Sigmoid colon (tissue), 6 donors: ENCODE measurements at regions not wholly inside any gene's neighbourhood (a gene's known extent, or its start where the extent isn't known, plus 50 kb on each side); places are given as distances from the start of the nearest gene placed in this dataset.

Experiments used
- DNase-seq: peaks from one replicate; pipeline ENCODE4 v3.0.0-alpha.2; 2019
- H3K27ac ChIP-seq, 4 donors: fragments of 200-600 bp; sonication (generic); one replicate each; pipeline ENCODE4 v1.5.1; 2016 to 2019; ENCODE audit warnings: mild to moderate bottlenecking in 1 of 4
- H3K27me3 ChIP-seq, 3 donors: fragments of 200-600 bp; sonication (generic); one replicate each; pipeline ENCODE4 v1.5.1; 2019; ENCODE audit warnings: mild to moderate bottlenecking in 1 of 3
- H3K36me3 ChIP-seq, 4 donors: fragments of 200-600 bp; sonication (generic); one replicate each; pipeline ENCODE4 v1.5.1; 2016 to 2019
- H3K4me1 ChIP-seq, 4 donors: fragments of 200-600 bp; sonication (generic); one replicate each; pipeline ENCODE4 v1.5.1; 2017 to 2019
- H3K4me3 ChIP-seq, 4 donors: fragments of 200-600 bp; sonication (generic); one replicate each; pipeline ENCODE4 v1.5.1; 2017 to 2019; ENCODE audit warnings: mild to moderate bottlenecking in 2 of 4, moderate library complexity in 1 of 4
- H3K9me3 ChIP-seq, 4 donors: fragments of 200-600 bp in 3 of 4; sonication (generic) in 3 of 4; one replicate each; pipeline versions ENCODE4 v1.5.1 to v1.6.1; 2013 to 2019
- EP300 ChIP-seq, 4 donors: sonication (generic); formaldehyde crosslinking; IDR thresholded peaks; one replicate each; pipeline ENCODE4 v1.6.1; 2017; ENCODE audit warnings: antibody characterized with exemption in 4 of 4
- POLR2A ChIP-seq, 2 donors: fragments of 450-650 bp; IDR thresholded peaks; one replicate each; pipeline ENCODE4 v1.6.1; 2016; ENCODE audit warnings: antibody characterized with exemption in 2 of 2, mild to moderate bottlenecking in 2 of 2, moderate library complexity in 2 of 2
- POLR2AphosphoS5 ChIP-seq, 4 donors: sonication (generic); formaldehyde crosslinking; IDR thresholded peaks; one replicate each; pipeline ENCODE4 v1.6.1; 2017; ENCODE audit warnings: antibody characterized with exemption in 4 of 4
- WGBS, 2 donors: extraction: QIAGEN DNeasy Blood & Tissue Kit; methylation state at CpG; one replicate each; pipeline ENCODE4 v1.1.7; 2013; 5-methylcytosine and 5-hydroxymethylcytosine counted together
- intact Hi-C: fragments of 100-400 bp; cut with DNase I; formaldehyde crosslinking; loops from one replicate; pipeline ENCODE4 v1.15.1; 2023
- TF ChIP-seq, protein P1 (sequence below), 4 experiments: fragments of 450-650 bp in 3 of 4; fragments of 200-600 bp in 1 of 4; IDR thresholded peaks; one replicate each; pipeline ENCODE4 v1.5.1; 2016 to 2019; ENCODE audit warnings: antibody characterized with exemption in 4 of 4, mild to moderate bottlenecking in 3 of 4, moderate library complexity in 2 of 4
- donor health status: healthy with polysubstance abuse.
- donor health status: healthy.

DNA sequence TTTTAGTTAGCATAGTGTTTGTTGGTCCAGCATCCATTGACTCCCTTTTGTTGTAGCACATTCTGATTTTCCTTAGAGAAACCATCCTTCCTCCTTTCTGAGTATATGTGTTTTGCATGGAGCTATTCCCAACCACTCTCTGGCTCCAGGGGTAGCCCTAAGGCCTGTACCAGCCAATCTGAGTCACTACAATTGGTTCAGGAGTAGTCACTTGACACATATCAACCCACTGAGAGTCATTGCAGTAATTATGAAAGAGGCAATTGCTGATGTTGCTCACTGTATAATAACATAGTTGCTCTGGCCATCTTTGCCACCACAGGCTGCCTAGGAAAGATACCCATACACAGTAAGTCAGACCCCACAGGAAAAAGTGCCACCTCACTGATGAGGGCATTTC lies 71.2 kb upstream of the GRID2 start:
- H3K27ac ChIP-seq = no peak overlapping the region
- intact Hi-C loops = no loop called here
- no peaks in the 10 kb centered on the region for H3K9me3 ChIP-seq
- H3K27me3 ChIP-seq = no peaks in the 10 kb centered on the region
- H3K36me3 ChIP-seq = no peaks in the 10 kb centered on the region
- no peaks in the 10 kb centered on the region for H3K4me1 ChIP-seq
- no peak overlapping the region for H3K4me3 ChIP-seq
- no peak for DNase-seq
- TF ChIP-seq POLR2AphosphoS5 (IDR thresholded peaks at IDR 0.05) (no peak), EP300 (IDR thresholded peaks at IDR 0.05) (no peak), POLR2A (IDR thresholded peaks at IDR 0.05) (no peak)
- TF ChIP-seq, protein P1, sequence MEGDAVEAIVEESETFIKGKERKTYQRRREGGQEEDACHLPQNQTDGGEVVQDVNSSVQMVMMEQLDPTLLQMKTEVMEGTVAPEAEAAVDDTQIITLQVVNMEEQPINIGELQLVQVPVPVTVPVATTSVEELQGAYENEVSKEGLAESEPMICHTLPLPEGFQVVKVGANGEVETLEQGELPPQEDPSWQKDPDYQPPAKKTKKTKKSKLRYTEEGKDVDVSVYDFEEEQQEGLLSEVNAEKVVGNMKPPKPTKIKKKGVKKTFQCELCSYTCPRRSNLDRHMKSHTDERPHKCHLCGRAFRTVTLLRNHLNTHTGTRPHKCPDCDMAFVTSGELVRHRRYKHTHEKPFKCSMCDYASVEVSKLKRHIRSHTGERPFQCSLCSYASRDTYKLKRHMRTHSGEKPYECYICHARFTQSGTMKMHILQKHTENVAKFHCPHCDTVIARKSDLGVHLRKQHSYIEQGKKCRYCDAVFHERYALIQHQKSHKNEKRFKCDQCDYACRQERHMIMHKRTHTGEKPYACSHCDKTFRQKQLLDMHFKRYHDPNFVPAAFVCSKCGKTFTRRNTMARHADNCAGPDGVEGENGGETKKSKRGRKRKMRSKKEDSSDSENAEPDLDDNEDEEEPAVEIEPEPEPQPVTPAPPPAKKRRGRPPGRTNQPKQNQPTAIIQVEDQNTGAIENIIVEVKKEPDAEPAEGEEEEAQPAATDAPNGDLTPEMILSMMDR (IDR thresholded peaks at IDR 0.05) = no peak

DNA sequence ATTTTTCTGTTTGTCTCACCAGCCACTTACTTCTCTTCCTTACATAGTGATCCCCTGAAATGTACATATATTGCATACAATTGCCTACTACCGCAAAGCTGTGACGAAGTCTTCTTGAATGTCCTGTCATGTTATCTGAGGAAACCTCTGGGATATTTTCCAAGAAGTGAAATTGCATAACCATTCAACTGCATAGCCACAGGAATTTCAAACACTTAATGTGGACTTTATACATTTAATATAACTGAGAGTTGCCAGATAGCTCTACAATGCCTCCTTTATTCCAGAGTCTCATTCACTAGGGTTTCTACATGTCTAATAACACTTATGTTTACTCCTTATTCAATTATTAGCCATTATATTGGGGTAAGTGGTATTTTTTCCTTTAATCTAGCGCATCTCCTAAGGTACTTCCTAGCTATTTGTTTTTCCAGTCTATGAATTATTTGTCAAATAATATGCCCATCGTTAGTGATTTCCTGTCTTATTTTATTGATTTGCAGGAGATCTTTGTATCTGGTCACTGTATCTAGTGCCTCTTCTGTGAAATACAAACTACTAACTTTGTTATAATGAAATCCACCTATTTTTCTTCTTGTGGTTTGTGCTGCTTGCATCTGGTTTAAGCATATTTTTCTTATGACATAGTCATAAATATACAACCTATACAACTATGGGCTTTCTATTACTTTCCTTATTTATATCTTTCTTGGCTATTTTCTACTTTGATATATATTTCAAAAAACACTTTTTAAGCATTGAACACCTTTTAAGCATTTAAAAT lies 69.2 kb upstream of the GRID2 start:
- DNase-seq = no peak
- intact Hi-C loops = no loop called here
- TF ChIP-seq POLR2AphosphoS5 (IDR thresholded peaks at IDR 0.05) (no peak), EP300 (IDR thresholded peaks at IDR 0.05) (no peak), POLR2A (IDR thresholded peaks at IDR 0.05) (no peak)
- TF ChIP-seq, protein P1 (IDR thresholded peaks at IDR 0.05) = no peak
- Histone ChIP-seq H3K36me3 (no peaks in the 10 kb centered on the region), H3K4me3 (no peak overlapping the region), H3K27ac (no peak overlapping the region), H3K9me3 (no peaks in the 10 kb centered on the region), H3K27me3 (no peaks in the 10 kb centered on the region), H3K4me1 (no peaks in the 10 kb centered on the region)
- WGBS, 2 donors = 11 to 65% methylated on average over 4 of the region's 4 CpGs

DNA sequence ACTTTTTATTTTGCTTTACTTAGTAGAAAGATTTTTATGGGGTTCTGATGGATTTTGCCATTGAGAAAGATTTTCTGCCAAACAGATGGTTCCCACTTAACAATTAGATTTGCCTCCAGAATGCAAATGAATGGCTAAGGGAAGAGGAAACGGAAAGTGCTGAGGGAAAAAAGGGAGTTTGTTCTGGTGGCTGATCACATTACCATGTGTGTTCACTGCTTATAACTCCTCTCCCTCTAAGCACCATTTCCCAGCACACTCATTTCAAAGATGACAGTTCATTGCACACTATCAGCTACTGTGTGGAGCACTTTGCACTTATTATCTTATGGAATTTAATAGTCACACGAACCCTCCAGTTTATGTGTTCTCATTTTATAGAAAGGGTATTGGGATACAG lies 68.0 kb upstream of the GRID2 start:
- no peak overlapping the region for H3K27ac ChIP-seq
- DNase-seq = no peak
- no peaks in the 10 kb centered on the region for H3K27me3 ChIP-seq
- intact Hi-C loops = no loop called here
- H3K4me3 ChIP-seq = no peak overlapping the region
- H3K4me1 ChIP-seq = no peaks in the 10 kb centered on the region
- H3K9me3 ChIP-seq = peaks cover 0 to 3% (median 0%) of the 10 kb centered on the region in 4 donors
- WGBS, 2 donors = 45 to 57% methylated on average over 2 of the region's 2 CpGs
- TF ChIP-seq, protein P1 (IDR thresholded peaks at IDR 0.05) = no peak
- no peak for TF ChIP-seq POLR2A (IDR thresholded peaks at IDR 0.05)
- TF ChIP-seq POLR2AphosphoS5 (IDR thresholded peaks at IDR 0.05) = no peak
- no peak for TF ChIP-seq EP300 (IDR thresholded peaks at IDR 0.05)
- H3K36me3 ChIP-seq = no peaks in the 10 kb centered on the region

DNA sequence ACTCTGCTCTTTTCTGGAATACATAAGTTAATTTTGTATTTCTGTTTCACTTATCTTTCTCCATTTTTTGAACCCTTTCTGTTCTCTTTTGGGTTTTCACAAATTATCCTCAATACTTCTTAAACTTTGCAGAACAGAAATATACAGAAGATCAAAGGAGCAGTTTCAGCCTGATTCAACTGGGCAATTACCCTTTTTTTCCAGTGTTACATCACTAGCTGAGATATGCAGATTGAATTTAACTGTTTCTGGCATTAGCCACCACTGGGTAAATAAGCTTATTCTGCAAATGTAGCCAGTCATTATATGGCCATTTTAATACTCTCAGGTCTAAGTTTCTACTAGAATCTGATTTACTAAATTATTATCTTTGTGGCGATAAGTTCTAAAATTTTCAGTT lies 66.9 kb upstream of the GRID2 start:
- intact Hi-C loops = no loop called here
- Histone ChIP-seq H3K9me3 (peaks cover 0 to 3% (median 0%) of the 10 kb centered on the region in 4 donors), H3K4me3 (no peak overlapping the region), H3K27ac (no peak overlapping the region), H3K27me3 (no peaks in the 10 kb centered on the region), H3K4me1 (no peaks in the 10 kb centered on the region), H3K36me3 (no peaks in the 10 kb centered on the region)
- no peak for DNase-seq
- TF ChIP-seq EP300 (IDR thresholded peaks at IDR 0.05) (no peak), POLR2AphosphoS5 (IDR thresholded peaks at IDR 0.05) (no peak), POLR2A (IDR thresholded peaks at IDR 0.05) (no peak)
- TF ChIP-seq, protein P1 (IDR thresholded peaks at IDR 0.05) = no peak
- WGBS, 2 donors = 93 to 100% methylated on average over 1 of the region's 1 CpG

DNA sequence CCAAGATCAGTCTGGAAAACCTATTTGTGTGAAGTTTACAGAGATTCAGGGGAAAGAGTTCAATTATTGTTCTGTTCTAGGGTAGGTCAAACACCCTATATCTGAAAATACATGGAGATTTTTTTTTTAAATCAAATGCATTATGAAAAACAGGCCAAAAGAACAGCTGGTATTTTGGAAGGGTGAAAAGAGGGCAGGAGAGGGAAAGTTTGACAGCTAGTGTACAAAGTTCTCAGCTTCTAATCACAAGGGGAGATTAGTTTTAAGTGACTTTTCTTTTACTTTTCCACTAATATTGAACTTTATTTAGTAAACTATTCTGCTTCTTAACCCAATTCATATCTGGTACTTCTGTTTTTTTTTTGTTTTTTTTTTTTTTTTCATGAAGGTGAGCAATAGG lies 66.2 kb upstream of the GRID2 start:
- peaks cover 0 to 3% (median 0%) of the 10 kb centered on the region in 4 donors for H3K9me3 ChIP-seq
- H3K36me3 ChIP-seq = no peaks in the 10 kb centered on the region
- no peaks in the 10 kb centered on the region for H3K4me1 ChIP-seq
- intact Hi-C loops = no loop called here
- no peaks in the 10 kb centered on the region for H3K27me3 ChIP-seq
- TF ChIP-seq EP300 (IDR thresholded peaks at IDR 0.05) = no peak
- TF ChIP-seq, protein P1 (IDR thresholded peaks at IDR 0.05) = no peak
- no peak for TF ChIP-seq POLR2AphosphoS5 (IDR thresholded peaks at IDR 0.05)
- TF ChIP-seq POLR2A (IDR thresholded peaks at IDR 0.05) = no peak
- no peak overlapping the region for H3K4me3 ChIP-seq
- DNase-seq = no peak
- no peak overlapping the region for H3K27ac ChIP-seq
